Pancreas (tissue), 10 donors: ENCODE measurements at regions not wholly inside any gene's neighbourhood (a gene's known extent, or its start where the extent isn't known, plus 50 kb on each side); places are given as distances from the start of the nearest gene placed in this dataset.

ENCODE experiments used
- ATAC-seq, 4 donors: fragments of 200-7000 bp; cut with Tn5 transposase; one replicate each; pipeline versions ENCODE4 v1.8.0 to v1.9.1; 2020; ENCODE audit warnings: mild to moderate bottlenecking in 4 of 4, moderate library complexity in 4 of 4
- DNase-seq, 6 donors: peaks; one replicate each; pipeline ENCODE4 v3.0.0-alpha.2; 2020
- FAIRE-seq: peaks from 2 replicates; lab custom pipeline; 2012; peaks lifted over from hg19 to GRCh38; lab: Jason Lieb, UNC
- H3K27ac ChIP-seq, 4 donors: fragments of 200-600 bp; sonication (generic); 1 replicate in 3 of 4; 2 replicates in 1 of 4; pipeline versions ENCODE4 v1.5.0 to v1.8.0; 2020
- H3K27me3 ChIP-seq, 4 donors: fragments of 200-600 bp; one replicate each; pipeline ENCODE4 v1.8.0; 2021
- H3K36me3 ChIP-seq, 3 donors: fragments of 200-600 bp; sonication (generic) in 1 of 3; one replicate each; pipeline versions ENCODE4 v1.5.0 to v1.8.0; 2020 to 2021
- H3K4me1 ChIP-seq, 3 donors: fragments of 200-600 bp; one replicate each; pipeline ENCODE4 v1.8.0; 2021
- H3K4me3 ChIP-seq, 4 donors: fragments of 200-600 bp; sonication (generic) in 2 of 4; one replicate each; pipeline versions ENCODE4 v1.5.0 to v1.8.0; 2020 to 2021
- H3K9me3 ChIP-seq, 4 donors: fragments of 200-600 bp; one replicate each; pipeline ENCODE4 v1.8.0; 2021
- WGBS, 2 donors: extraction: QIAGEN DNeasy Blood & Tissue Kit; methylation state at CpG; one replicate each; pipeline ENCODE4 v1.1.7; 2013; 5-methylcytosine and 5-hydroxymethylcytosine counted together
- intact Hi-C, 3 donors: fragments of 100-400 bp; cut with DNase I; formaldehyde crosslinking; loops; one replicate each; pipeline versions ENCODE4 v1.11.1 to v1.14.2; 2022
- TF ChIP-seq, protein P1 (sequence below), 4 donors: fragments of 200-600 bp; sonication (generic) in 3 of 4; IDR thresholded peaks; one replicate each; pipeline versions ENCODE4 v1.5.0 to v1.8.0; 2021; ENCODE audit warnings: antibody characterized with exemption in 4 of 4
- donor health status: healthy with polysubstance abuse.
- donor health status: DM: no; HTN: no; CAD: no; lungs with moderate emphysema.
- donor health status: DM: no; HTN: no; CAD: no.
- donor health status: control.
- donor health status: control.
- donor health status: Bipolar disorder and iron deficiency.
- donor health status: DM: yes; HTN: yes; CAD: no.
- donor health status: DM: no; HTN: no; CAD: no.
- donor health status: DM: no; HTN: no; CAD: no.
- donor health status: DM: yes; HTN: yes; CAD: no.

DNA sequence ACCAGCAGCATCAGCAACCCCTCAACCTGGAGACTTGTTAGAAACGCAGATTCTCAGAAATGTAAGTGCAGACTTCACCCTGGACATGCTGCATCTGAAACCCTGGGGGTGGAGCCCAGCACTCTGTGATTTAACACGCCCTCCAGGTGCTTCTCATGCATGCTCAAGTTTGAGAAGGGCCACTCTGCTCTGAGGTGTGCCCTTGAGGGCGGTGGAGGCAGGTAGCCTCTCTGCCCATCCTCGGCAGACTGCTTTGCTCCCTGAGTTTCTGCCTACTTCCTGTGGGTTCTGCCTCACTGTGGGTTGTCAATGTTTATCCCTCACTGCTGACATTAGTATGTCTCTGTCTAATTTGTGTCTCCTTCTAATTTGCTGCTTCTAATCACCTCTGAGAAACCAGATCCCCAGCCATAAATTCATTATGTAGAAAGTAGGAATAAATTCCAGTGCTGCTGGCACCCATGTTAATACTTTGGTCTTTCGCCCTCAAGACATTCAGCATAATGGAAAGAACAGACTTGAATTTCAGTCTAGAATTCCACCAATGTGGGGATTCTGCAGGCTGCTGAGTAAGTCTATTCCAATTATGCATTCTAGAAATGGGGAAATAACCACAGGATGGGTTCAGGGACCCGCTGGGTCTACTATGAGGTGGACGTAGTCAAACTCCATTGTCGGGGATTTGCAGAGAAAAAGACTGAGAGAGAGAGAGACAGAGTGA lies 51.3 kb upstream of the CYSLTR2 start:
- Histone ChIP-seq H3K27me3 (no peaks in the 10 kb centered on the region), H3K4me1 (peaks cover 0 to 15% (median 5%) of the 10 kb centered on the region in 3 donors), H3K36me3 (no peaks in the 10 kb centered on the region), H3K27ac (no peak overlapping the region), H3K4me3 (no peak overlapping the region), H3K9me3 (no peaks in the 10 kb centered on the region)
- ATAC-seq = no peak
- WGBS, 2 donors = 91% methylated on average over 8 of the region's 8 CpGs
- FAIRE-seq = no peak
- intact Hi-C loops = no loop called here
- TF ChIP-seq, protein P1, sequence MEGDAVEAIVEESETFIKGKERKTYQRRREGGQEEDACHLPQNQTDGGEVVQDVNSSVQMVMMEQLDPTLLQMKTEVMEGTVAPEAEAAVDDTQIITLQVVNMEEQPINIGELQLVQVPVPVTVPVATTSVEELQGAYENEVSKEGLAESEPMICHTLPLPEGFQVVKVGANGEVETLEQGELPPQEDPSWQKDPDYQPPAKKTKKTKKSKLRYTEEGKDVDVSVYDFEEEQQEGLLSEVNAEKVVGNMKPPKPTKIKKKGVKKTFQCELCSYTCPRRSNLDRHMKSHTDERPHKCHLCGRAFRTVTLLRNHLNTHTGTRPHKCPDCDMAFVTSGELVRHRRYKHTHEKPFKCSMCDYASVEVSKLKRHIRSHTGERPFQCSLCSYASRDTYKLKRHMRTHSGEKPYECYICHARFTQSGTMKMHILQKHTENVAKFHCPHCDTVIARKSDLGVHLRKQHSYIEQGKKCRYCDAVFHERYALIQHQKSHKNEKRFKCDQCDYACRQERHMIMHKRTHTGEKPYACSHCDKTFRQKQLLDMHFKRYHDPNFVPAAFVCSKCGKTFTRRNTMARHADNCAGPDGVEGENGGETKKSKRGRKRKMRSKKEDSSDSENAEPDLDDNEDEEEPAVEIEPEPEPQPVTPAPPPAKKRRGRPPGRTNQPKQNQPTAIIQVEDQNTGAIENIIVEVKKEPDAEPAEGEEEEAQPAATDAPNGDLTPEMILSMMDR (IDR thresholded peaks at IDR 0.05) = no peak
- DNase-seq = no peak

DNA sequence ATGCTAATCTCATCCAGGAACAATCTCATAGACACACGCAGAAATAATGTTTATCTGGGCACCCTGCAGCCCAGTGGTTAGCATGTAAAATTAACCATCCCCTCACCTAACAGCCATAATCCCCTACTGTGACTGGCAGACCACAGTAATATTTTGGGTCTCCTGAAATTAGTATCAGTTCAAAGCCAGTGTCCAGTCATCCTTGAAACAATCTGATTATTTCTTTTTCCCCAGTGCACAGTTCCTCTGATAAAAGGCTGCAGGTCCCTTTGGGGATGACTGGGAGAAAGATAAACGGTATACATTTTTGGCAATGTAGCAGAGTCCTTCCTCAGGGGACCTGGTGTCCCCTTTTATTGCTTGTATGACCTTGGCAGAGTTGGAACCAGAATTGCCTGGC lies 50.4 kb upstream of the CYSLTR2 start:
- intact Hi-C loops = no loop called here
- FAIRE-seq = no peak

More for the DNA sequence above, 50.4 kb upstream of the CYSLTR2 start:
- H3K9me3 ChIP-seq = no peaks in the 10 kb centered on the region
- no peak overlapping the region for H3K4me3 ChIP-seq
- TF ChIP-seq, protein P1 (IDR thresholded peaks at IDR 0.05) = no peak
- no peak for DNase-seq
- no peaks in the 10 kb centered on the region for H3K27me3 ChIP-seq
- WGBS, 2 donors = 50 to 71% methylated on average over 2 of the region's 2 CpGs
- ATAC-seq = no peak
- no peaks in the 10 kb centered on the region for H3K36me3 ChIP-seq
- peaks cover 0 to 15% (median 5%) of the 10 kb centered on the region in 3 donors for H3K4me1 ChIP-seq
- H3K27ac ChIP-seq = no peak overlapping the region
